ENCODE measurements at regions not wholly inside any gene's neighbourhood (a gene's known extent, or its start where the extent isn't known, plus 50 kb on each side); places are given as distances from the start of the nearest gene placed in this dataset.

- no peak for TF ChIP-seq CTCF (IDR thresholded peaks at IDR 0.05; ENCODE audit: insufficient read depth, low read depth, low read length, missing control alignments)
- no peak overlapping the region for H3K4me3 ChIP-seq (ENCODE audit: low read depth, low read length)
- no peak for DNase-seq (ENCODE audit: low read depth)
Measured at GRCh38 chr3:162041622-162042021, 545.0 kb downstream of the OTOL1 start.

DNA sequence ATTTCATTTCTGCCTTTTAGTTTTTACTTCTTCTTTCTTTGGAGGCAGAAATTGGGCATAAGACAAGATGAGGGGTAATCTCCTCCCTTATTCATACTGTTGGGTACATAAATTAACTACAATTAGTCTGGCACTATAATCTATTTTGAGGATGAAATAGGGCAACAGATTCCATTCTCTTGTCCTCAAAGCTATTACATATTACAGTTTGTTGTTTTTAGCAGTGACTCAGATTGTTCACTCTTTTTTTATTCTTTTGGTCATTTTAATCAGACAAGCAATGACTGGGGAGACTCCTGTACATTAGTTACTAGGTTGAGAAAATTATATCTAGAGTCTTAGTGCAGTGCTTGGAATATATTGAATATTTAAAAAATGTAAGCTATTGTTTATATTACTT is 556.0 kb downstream of the OTOL1 start:
- H3K4me3 ChIP-seq (ENCODE audit: low read depth, low read length): no peak overlapping the region
- no peak for TF ChIP-seq CTCF (IDR thresholded peaks at IDR 0.05; ENCODE audit: insufficient read depth, low read depth, low read length, missing control alignments)
- no peak for DNase-seq (ENCODE audit: low read depth)

- no peak for TF ChIP-seq CTCF (IDR thresholded peaks at IDR 0.05; ENCODE audit: insufficient read depth, low read depth, low read length, missing control alignments)
- no peak overlapping the region for H3K4me3 ChIP-seq (ENCODE audit: low read depth, low read length)
- no peak for DNase-seq (ENCODE audit: low read depth)
Measured at GRCh38 chr3:162072656-162073164, 576.1 kb downstream of the OTOL1 start.

- TF ChIP-seq CTCF (IDR thresholded peaks at IDR 0.05; ENCODE audit: insufficient read depth, low read depth, low read length, missing control alignments): no peak
- H3K4me3 ChIP-seq (ENCODE audit: low read depth, low read length): no peak overlapping the region
- DNase-seq (ENCODE audit: low read depth): no peak
Measured at GRCh38 chr3:162073422-162073975, 576.9 kb downstream of the OTOL1 start.

- H3K4me3 ChIP-seq (ENCODE audit: low read depth, low read length): no peak overlapping the region
- no peak for TF ChIP-seq CTCF (IDR thresholded peaks at IDR 0.05; ENCODE audit: insufficient read depth, low read depth, low read length, missing control alignments)
- DNase-seq (ENCODE audit: low read depth): no peak
Measured at GRCh38 chr3:162077108-162077507, 580.5 kb downstream of the OTOL1 start.

DNA sequence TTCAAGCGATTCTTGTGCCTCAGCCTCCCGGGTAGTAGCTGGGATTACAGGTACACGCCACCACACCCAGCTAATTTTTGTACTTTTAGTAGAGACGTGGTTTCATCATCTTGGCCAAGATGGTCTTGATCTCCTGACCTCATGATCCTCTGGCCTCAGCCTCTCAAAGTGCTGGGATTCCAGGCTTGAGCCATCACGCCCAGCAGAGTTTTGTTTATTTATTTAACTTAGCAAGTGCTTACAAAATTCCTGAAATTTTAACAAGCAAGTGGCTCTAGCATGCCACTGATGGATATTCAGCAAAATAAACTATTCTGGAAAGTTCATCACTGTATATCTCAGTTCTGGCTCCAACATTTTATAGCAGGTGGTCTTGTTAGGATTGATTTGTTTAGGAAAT is 585.9 kb downstream of the OTOL1 start:
- no peak for TF ChIP-seq CTCF (IDR thresholded peaks at IDR 0.05; ENCODE audit: insufficient read depth, low read depth, low read length, missing control alignments)
- DNase-seq (ENCODE audit: low read depth): no peak
- no peak overlapping the region for H3K4me3 ChIP-seq (ENCODE audit: low read depth, low read length)

DNA sequence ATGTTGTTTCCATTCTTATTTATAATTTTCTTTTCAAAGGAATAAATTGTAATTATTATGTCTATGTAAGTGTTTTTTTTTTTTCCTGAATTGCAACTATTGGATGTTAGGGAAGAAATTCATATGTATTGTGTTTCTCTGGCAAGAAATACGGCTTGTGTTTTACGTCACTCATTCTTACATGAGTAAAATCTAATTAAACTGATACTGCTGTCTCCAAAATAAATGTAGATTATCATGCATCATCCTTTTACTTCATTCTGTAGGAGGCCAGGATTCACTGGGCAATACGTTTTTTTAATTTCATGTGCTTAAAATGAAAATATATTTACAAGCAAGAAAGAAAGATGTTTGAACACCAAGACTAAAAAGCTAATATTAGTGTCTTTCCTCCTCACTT is 590.8 kb downstream of the OTOL1 start:
- TF ChIP-seq CTCF (IDR thresholded peaks at IDR 0.05; ENCODE audit: insufficient read depth, low read depth, low read length, missing control alignments): no peak
- DNase-seq (ENCODE audit: low read depth): no peak
- H3K4me3 ChIP-seq (ENCODE audit: low read depth, low read length): no peak overlapping the region

All from GM12865 (cell line).